Esophagus (tissue), 2 donors: ENCODE measurements at regions not wholly inside any gene's neighbourhood (a gene's known extent, or its start where the extent isn't known, plus 50 kb on each side); places are given as distances from the start of the nearest gene placed in this dataset.
"Not testable (repeated sequence)": the region's sequence is repeated elsewhere in the genome, so short reads cannot be mapped to it uniquely, and the experiment has no call there.

Experiments
- H3K27ac ChIP-seq, 2 donors: one replicate each; pipeline ENCODE4 v1.5.1; 2013; ENCODE audit warnings: low read depth in 2 of 2, mild to moderate bottlenecking in 2 of 2, inconsistent platforms in 1 of 2, low read length in 1 of 2, moderate library complexity in 1 of 2
- H3K27me3 ChIP-seq, 2 donors: one replicate each; pipeline ENCODE4 v1.6.1; 2013; ENCODE audit warnings: low read length in 2 of 2, control low read depth in 1 of 2, mild to moderate bottlenecking in 1 of 2; ENCODE audit not compliant: insufficient read depth in 2 of 2, control insufficient read depth in 1 of 2
- H3K36me3 ChIP-seq, 2 donors: one replicate each; pipeline ENCODE4 v1.6.1; 2013; ENCODE audit warnings: low read length in 1 of 2; ENCODE audit not compliant: control insufficient read depth in 2 of 2, insufficient read depth in 2 of 2
- H3K4me1 ChIP-seq, 2 donors: one replicate each; pipeline ENCODE4 v1.6.1; 2013; ENCODE audit warnings: low read length in 1 of 2; ENCODE audit not compliant: control insufficient read depth in 2 of 2, insufficient read depth in 2 of 2
- H3K4me3 ChIP-seq, 2 donors: one replicate each; pipeline ENCODE4 v1.5.1; 2013; ENCODE audit warnings: low read length in 2 of 2, mild to moderate bottlenecking in 2 of 2, low read depth in 1 of 2, moderate library complexity in 1 of 2
- H3K9me3 ChIP-seq, 2 donors: one replicate each; pipeline ENCODE4 v1.6.1; 2013; ENCODE audit warnings: mild to moderate bottlenecking in 2 of 2, low read depth in 1 of 2, low read length in 1 of 2, moderate library complexity in 1 of 2; ENCODE audit not compliant: control insufficient read depth in 2 of 2, insufficient read depth in 1 of 2
- WGBS, 2 donors: extraction: QIAGEN DNeasy Blood & Tissue Kit; methylation state at CpG; one replicate each; pipeline ENCODE4 v1.1.7; 2013; 5-methylcytosine and 5-hydroxymethylcytosine counted together
- donor health status: healthy with polysubstance abuse.
- donor health status: Bipolar disorder and iron deficiency.

- Histone ChIP-seq H3K27ac (no peak overlapping the region), H3K4me1 (no peaks in the 10 kb centered on the region), H3K27me3 (no peaks in the 10 kb centered on the region), H3K4me3 (no peak overlapping the region), H3K36me3 (no peaks in the 10 kb centered on the region), H3K9me3 (no peaks in the 10 kb centered on the region)
- WGBS, 2 donors = 86 to 89% methylated on average over 4 of the region's 4 CpGs
Measured at GRCh38 chr2:8553643-8554042, 128.2 kb upstream of the ID2 start.

DNA sequence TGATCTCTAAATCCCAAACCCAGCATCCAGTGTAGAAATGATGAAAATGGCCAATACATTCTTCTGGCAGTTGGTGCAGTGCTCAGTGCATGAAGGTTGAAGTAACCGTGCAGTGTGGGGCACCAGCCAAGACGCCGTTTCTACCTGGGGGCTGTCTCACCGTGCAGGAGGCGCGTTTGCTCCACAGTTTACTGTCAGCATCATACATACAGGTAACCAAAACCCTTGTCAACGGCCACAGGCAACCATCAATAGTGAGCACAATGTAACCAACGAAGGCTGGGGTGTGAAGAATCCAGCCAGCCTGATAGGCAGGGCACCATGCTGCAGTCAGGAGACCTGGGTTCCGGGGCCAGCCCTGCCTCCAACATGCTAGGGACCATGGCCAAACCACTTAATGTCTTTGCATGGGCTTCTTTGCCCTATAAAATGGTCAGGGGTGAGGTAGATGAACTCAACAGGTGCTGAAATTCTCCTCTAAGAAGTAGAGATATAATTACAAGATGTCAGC is 127.5 kb upstream of the ID2 start:
- Histone ChIP-seq H3K36me3 (no peaks in the 10 kb centered on the region), H3K4me1 (no peaks in the 10 kb centered on the region), H3K9me3 (no peaks in the 10 kb centered on the region), H3K4me3 (no peak overlapping the region), H3K27ac (no peak overlapping the region), H3K27me3 (no peaks in the 10 kb centered on the region)
- WGBS, 2 donors = 95% methylated on average over 9 of the region's 9 CpGs

GRCh38 chr2:8555543-8555942 is 126.3 kb upstream of the ID2 start:
- Histone ChIP-seq H3K27ac (no peak overlapping the region), H3K9me3 (no peaks in the 10 kb centered on the region), H3K36me3 (no peaks in the 10 kb centered on the region), H3K4me1 (no peaks in the 10 kb centered on the region), H3K4me3 (no peak overlapping the region), H3K27me3 (no peaks in the 10 kb centered on the region)
- 95 to 98% methylated on average over 2 of the region's 2 CpGs for WGBS, 2 donors

- H3K9me3 ChIP-seq = no peaks in the 10 kb centered on the region
- 95% methylated on average over 3 of the region's 3 CpGs for WGBS, 2 donors
Measured at GRCh38 chr2:8558096-8558495, 123.8 kb upstream of the ID2 start.

DNA sequence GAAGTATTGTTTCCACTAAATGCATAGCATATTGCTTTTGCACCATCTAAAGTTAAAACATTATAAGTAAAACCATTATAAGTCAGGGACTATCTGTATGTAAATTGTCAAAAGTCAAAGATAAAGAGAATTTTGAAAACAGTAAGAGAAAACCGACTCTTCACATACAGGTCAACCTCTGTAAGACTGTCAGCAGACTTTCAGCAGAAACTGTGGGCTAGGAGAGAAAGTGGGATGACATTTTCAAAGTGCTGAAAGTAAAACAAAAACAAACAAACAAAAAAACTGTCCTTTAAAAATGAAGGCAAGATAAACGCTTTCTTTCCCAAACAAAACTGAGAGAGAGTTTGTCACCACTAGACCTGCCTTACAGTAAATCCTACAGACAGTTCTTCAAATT is 122.9 kb upstream of the ID2 start:
- Histone ChIP-seq H3K36me3 (no peaks in the 10 kb centered on the region), H3K27me3 (no peaks in the 10 kb centered on the region), H3K27ac (no peak overlapping the region), H3K4me1 (peaks cover 0 to 1% of the 10 kb centered on the region in 2 donors), H3K4me3 (no peak overlapping the region), H3K9me3 (no peaks in the 10 kb centered on the region)
- 93 to 96% methylated on average over 2 of the region's 2 CpGs for whole genome bisulfite sequencing, 2 donors

More at GRCh38 chr2:8558096-8558495, 123.8 kb upstream of the ID2 start:
- Histone ChIP-seq H3K4me1 (no peaks in the 10 kb centered on the region), H3K36me3 (no peaks in the 10 kb centered on the region), H3K4me3 (no peak overlapping the region), H3K27me3 (no peaks in the 10 kb centered on the region), H3K27ac (no peak overlapping the region)

GRCh38 chr2:8559805-8560204 is 122.1 kb upstream of the ID2 start:
- H3K36me3 ChIP-seq = no peaks in the 10 kb centered on the region
- H3K4me3 ChIP-seq = no peak overlapping the region
- H3K4me1 ChIP-seq = peaks cover 0 to 4% of the 10 kb centered on the region in 2 donors
- H3K27me3 ChIP-seq = no peaks in the 10 kb centered on the region
- H3K27ac ChIP-seq = no peak overlapping the region
- no peaks in the 10 kb centered on the region for H3K9me3 ChIP-seq
- 62 to 82% methylated on average over 1 of the region's 1 CpG for WGBS, 2 donors

DNA sequence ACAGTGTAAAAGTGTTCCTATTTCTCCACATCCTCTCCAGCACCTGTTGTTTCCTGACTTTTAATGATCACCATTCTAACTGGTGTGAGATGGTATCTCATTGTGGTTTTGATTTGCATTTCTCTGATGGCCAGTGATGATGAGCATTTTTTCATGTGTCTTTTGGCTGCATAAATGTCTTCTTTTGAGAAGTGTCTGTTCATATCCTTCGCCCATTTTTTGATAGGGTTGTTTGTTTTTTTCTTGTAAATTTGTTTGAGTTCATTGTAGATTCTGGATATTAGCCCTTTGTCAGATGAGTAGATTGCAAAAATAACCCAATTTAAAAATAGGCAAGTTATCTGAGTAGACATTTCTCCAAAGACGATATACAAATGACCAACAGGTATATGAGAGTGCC is 120.2 kb upstream of the ID2 start:
- not testable (repeated sequence) for H3K36me3 ChIP-seq, H3K27ac ChIP-seq, H3K4me3 ChIP-seq, H3K9me3 ChIP-seq, H3K27me3 ChIP-seq, H3K4me1 ChIP-seq
- 90 to 98% methylated on average over 1 of the region's 2 CpGs for WGBS, 2 donors

- no peaks in the 10 kb centered on the region for H3K27me3 ChIP-seq
- no peaks in the 10 kb centered on the region for H3K9me3 ChIP-seq
Measured at GRCh38 chr2:8563814-8564474, 117.9 kb upstream of the ID2 start.

DNA sequence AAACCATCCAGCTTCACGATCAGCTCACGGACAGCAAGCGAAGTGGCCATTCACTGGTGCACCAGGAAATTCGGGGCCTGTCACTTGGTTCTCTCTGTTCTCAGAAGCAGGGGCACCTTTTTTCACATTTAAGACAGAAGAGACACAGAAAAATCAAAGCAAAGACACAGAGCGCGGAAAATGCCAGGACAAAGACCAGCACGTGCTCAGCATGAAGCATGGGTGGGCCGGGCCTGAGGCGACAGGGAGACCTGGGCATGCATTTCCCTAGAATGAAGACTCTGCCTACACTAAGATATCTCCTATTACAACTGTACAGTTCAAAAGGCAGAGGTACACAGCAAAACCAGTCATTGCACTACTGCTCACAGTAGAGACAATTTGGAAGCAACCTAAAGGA is 117.4 kb upstream of the ID2 start:
- Histone ChIP-seq H3K27me3 (no peaks in the 10 kb centered on the region), H3K36me3 (no peaks in the 10 kb centered on the region), H3K27ac (no peak overlapping the region), H3K4me3 (no peak overlapping the region), H3K4me1 (peaks cover 1 to 4% of the 10 kb centered on the region in 2 donors), H3K9me3 (no peaks in the 10 kb centered on the region)
- 97 to 100% methylated on average over 9 of the region's 9 CpGs for WGBS, 2 donors

More at GRCh38 chr2:8563814-8564474, 117.9 kb upstream of the ID2 start:
- Histone ChIP-seq H3K36me3 (no peaks in the 10 kb centered on the region), H3K4me1 (peaks cover 0 to 4% of the 10 kb centered on the region in 2 donors), H3K27ac (no peak overlapping the region), H3K4me3 (no peak overlapping the region)
- 92 to 93% methylated on average over 9 of the region's 9 CpGs for WGBS, 2 donors
